OCI-LY1 (cell line): ENCODE measurements at regions not wholly inside any gene's neighbourhood (a gene's known extent, or its start where the extent isn't known, plus 50 kb on each side); places are given as distances from the start of the nearest gene placed in this dataset.

Source experiments
- EZH2 ChIP-seq: fragments of 200-600 bp; sonication (generic), shearing (Covaris generic); IDR thresholded peaks from 2 replicates; pipeline ENCODE4 v1.8.0; 2017; ENCODE audit warnings: borderline replicate concordance, mixed run types, mild to moderate bottlenecking, antibody characterized with exemption, low read length, moderate library complexity, mixed read lengths
- TF ChIP-seq, protein P1 (sequence below): fragments of 200-600 bp; sonication (generic), shearing (Covaris generic); IDR thresholded peaks from 2 replicates; pipeline ENCODE4 v1.5.1; 2017; ENCODE audit warnings: mild to moderate bottlenecking, antibody characterized with exemption, low read length, moderate library complexity, mixed read lengths

GRCh38 chr4:60682901-60683300 lies 517.2 kb upstream of the ADGRL3 start:
- TF ChIP-seq, protein P1, sequence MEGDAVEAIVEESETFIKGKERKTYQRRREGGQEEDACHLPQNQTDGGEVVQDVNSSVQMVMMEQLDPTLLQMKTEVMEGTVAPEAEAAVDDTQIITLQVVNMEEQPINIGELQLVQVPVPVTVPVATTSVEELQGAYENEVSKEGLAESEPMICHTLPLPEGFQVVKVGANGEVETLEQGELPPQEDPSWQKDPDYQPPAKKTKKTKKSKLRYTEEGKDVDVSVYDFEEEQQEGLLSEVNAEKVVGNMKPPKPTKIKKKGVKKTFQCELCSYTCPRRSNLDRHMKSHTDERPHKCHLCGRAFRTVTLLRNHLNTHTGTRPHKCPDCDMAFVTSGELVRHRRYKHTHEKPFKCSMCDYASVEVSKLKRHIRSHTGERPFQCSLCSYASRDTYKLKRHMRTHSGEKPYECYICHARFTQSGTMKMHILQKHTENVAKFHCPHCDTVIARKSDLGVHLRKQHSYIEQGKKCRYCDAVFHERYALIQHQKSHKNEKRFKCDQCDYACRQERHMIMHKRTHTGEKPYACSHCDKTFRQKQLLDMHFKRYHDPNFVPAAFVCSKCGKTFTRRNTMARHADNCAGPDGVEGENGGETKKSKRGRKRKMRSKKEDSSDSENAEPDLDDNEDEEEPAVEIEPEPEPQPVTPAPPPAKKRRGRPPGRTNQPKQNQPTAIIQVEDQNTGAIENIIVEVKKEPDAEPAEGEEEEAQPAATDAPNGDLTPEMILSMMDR = no peak
- TF ChIP-seq EZH2 = no peak
